ENCODE measurements at regions not wholly inside any gene's neighbourhood (a gene's known extent, or its start where the extent isn't known, plus 50 kb on each side); places are given as distances from the start of the nearest gene placed in this dataset.
"Not testable (repeated sequence)": the region's sequence is repeated elsewhere in the genome, so short reads cannot be mapped to it uniquely, and the experiment has no call there.

DNA sequence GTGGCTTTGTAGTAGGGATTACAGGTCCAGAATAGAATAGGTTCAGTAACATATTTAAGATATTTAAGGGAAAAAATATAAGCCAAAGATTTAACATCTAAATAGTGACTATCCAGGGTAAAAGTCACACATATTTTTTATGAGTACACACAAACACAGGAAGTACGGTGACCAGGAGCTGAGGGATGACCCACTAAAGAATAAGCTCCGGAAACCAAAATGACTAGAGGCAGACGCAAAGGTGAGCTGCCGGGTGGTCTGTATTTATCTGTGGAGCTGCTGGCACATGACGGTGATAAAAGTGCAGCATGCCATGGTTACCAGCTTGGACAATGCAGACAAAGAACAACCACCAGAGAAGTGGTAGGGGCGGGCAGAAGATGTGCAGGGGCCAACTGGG lies 73.9 kb upstream of the FBXO28 start:
- H3K4ac ChIP-seq (ENCODE audit: low read length); H4K91ac ChIP-seq (ENCODE audit: low read depth, low read length, poor library complexity); H2BK12ac ChIP-seq (ENCODE audit: low read length); H3K27me3 ChIP-seq (ENCODE audit: control insufficient read depth in 3 of 3, insufficient read depth in 3 of 3, low read depth in 1 of 3, low read length in 3 of 3); H2AFZ ChIP-seq (ENCODE audit: low read length); H3K79me1 ChIP-seq (ENCODE audit: low read depth, low read length); H3K27ac ChIP-seq (replicated peaks; ENCODE audit: low read length); H4K8ac ChIP-seq (ENCODE audit: low read depth, low read length); DNase-seq (ENCODE audit: low spot score); H3K14ac ChIP-seq (ENCODE audit: low read length); H2BK15ac ChIP-seq (ENCODE audit: low read length); H3K36me3 ChIP-seq (replicated peaks in 1 of 2; ENCODE audit: control insufficient read depth in 2 of 2, insufficient read depth in 2 of 2, low read length in 2 of 2); H3K18ac ChIP-seq (ENCODE audit: low read length); H2BK5ac ChIP-seq (ENCODE audit: low read length); H3K4me3 ChIP-seq (ENCODE audit: low read length in 2 of 2); H3K23ac ChIP-seq (ENCODE audit: low read depth, low read length, poor library complexity); H3K9ac ChIP-seq (ENCODE audit: low read depth, low read length, poor library complexity); H3K4me1 ChIP-seq (ENCODE audit: control insufficient read depth in 2 of 2, insufficient read depth in 1 of 2, low read depth in 1 of 2, low read length in 2 of 2); H3K9me3 ChIP-seq (replicated peaks in 1 of 2; ENCODE audit: control insufficient read depth in 2 of 2, insufficient read depth in 1 of 2, low read depth in 1 of 2, low read length in 2 of 2); H2AK5ac ChIP-seq (ENCODE audit: low read depth, low read length); H2BK120ac ChIP-seq (ENCODE audit: low read depth, low read length); H3K4me2 ChIP-seq (ENCODE audit: insufficient read depth, low read length, poor library complexity, severe bottlenecking): not testable (repeated sequence)
- WGBS, 2 donors (ENCODE audit: extremely low coverage in 2 of 2, insufficient read length in 2 of 2, insufficient replicate concordance in 1 of 2): no CpG with 5 or more reads among the region's 6 CpGs

DNA sequence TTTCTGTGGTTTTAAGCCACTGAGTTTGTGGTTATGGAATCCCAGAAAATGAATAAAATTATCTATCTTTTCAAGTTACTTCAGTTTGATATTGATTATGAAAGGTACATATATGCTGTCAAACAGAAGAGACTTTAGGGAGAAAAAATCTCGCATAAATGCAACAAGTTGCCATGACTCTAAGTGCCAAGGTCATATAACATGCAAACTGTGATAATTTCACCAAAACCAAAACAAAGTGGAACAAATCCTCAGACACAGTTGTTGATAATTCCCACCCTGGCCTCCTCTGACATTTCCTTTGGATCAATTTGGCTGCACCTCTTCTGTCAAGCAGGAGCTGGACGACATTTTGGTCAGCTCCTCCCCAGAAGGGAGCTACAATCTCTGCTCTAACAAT lies 75.1 kb upstream of the FBXO28 start:
- not testable (repeated sequence) for H2BK120ac ChIP-seq (ENCODE audit: low read depth, low read length); H2AK5ac ChIP-seq (ENCODE audit: low read depth, low read length); H2AFZ ChIP-seq (ENCODE audit: low read length); H2BK15ac ChIP-seq (ENCODE audit: low read length); H4K8ac ChIP-seq (ENCODE audit: low read depth, low read length); H3K27me3 ChIP-seq (ENCODE audit: control insufficient read depth in 3 of 3, insufficient read depth in 3 of 3, low read depth in 1 of 3, low read length in 3 of 3); H3K27ac ChIP-seq (replicated peaks; ENCODE audit: low read length); H3K9me3 ChIP-seq (replicated peaks in 1 of 2; ENCODE audit: control insufficient read depth in 2 of 2, insufficient read depth in 1 of 2, low read depth in 1 of 2, low read length in 2 of 2); H2BK12ac ChIP-seq (ENCODE audit: low read length); DNase-seq (ENCODE audit: low spot score); H3K14ac ChIP-seq (ENCODE audit: low read length); H3K36me3 ChIP-seq (replicated peaks in 1 of 2; ENCODE audit: control insufficient read depth in 2 of 2, insufficient read depth in 2 of 2, low read length in 2 of 2); H3K9ac ChIP-seq (ENCODE audit: low read depth, low read length, poor library complexity); H4K91ac ChIP-seq (ENCODE audit: low read depth, low read length, poor library complexity); H3K4me1 ChIP-seq (ENCODE audit: control insufficient read depth in 2 of 2, insufficient read depth in 1 of 2, low read depth in 1 of 2, low read length in 2 of 2); H2BK5ac ChIP-seq (ENCODE audit: low read length); H3K4me2 ChIP-seq (ENCODE audit: insufficient read depth, low read length, poor library complexity, severe bottlenecking); H3K4me3 ChIP-seq (ENCODE audit: low read length in 2 of 2); H3K18ac ChIP-seq (ENCODE audit: low read length); H3K23ac ChIP-seq (ENCODE audit: low read depth, low read length, poor library complexity); H3K79me1 ChIP-seq (ENCODE audit: low read depth, low read length); H3K4ac ChIP-seq (ENCODE audit: low read length)
- WGBS, 2 donors (ENCODE audit: extremely low coverage in 2 of 2, insufficient read length in 2 of 2, insufficient replicate concordance in 1 of 2): no CpG with 5 or more reads among the region's 2 CpGs

DNA sequence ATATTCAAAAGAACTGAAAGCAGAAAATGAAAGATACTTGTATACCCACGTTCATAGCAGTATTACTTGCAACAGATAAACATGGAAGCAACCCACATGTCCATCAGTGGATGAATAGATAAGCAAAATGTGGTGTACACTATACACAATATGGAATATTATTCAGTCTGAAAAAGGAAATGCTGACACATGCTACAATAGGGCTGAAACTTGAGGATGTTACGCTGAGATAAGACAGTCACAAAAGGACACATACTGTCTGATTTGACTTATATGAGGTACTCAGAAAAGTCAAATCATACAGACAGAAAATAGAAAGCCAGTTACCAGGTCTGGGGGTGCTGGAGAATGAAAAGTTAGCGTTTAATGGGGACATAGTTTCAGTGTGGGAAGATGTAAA lies 76.5 kb upstream of the FBXO28 start:
- not testable (repeated sequence) for H3K14ac ChIP-seq (ENCODE audit: low read length); H2BK12ac ChIP-seq (ENCODE audit: low read length); H4K8ac ChIP-seq (ENCODE audit: low read depth, low read length); H2BK15ac ChIP-seq (ENCODE audit: low read length); H2AFZ ChIP-seq (ENCODE audit: low read length); H3K4ac ChIP-seq (ENCODE audit: low read length); H3K9ac ChIP-seq (ENCODE audit: low read depth, low read length, poor library complexity); H3K4me2 ChIP-seq (ENCODE audit: insufficient read depth, low read length, poor library complexity, severe bottlenecking); H3K27me3 ChIP-seq (ENCODE audit: control insufficient read depth in 3 of 3, insufficient read depth in 3 of 3, low read depth in 1 of 3, low read length in 3 of 3); H3K18ac ChIP-seq (ENCODE audit: low read length); H2BK120ac ChIP-seq (ENCODE audit: low read depth, low read length); H3K79me1 ChIP-seq (ENCODE audit: low read depth, low read length); H3K4me3 ChIP-seq (ENCODE audit: low read length in 2 of 2); H3K27ac ChIP-seq (replicated peaks; ENCODE audit: low read length); DNase-seq (ENCODE audit: low spot score); H4K91ac ChIP-seq (ENCODE audit: low read depth, low read length, poor library complexity); H2AK5ac ChIP-seq (ENCODE audit: low read depth, low read length); H2BK5ac ChIP-seq (ENCODE audit: low read length); H3K9me3 ChIP-seq (replicated peaks in 1 of 2; ENCODE audit: control insufficient read depth in 2 of 2, insufficient read depth in 1 of 2, low read depth in 1 of 2, low read length in 2 of 2); H3K23ac ChIP-seq (ENCODE audit: low read depth, low read length, poor library complexity); H3K36me3 ChIP-seq (replicated peaks in 1 of 2; ENCODE audit: control insufficient read depth in 2 of 2, insufficient read depth in 2 of 2, low read length in 2 of 2); H3K4me1 ChIP-seq (ENCODE audit: control insufficient read depth in 2 of 2, insufficient read depth in 1 of 2, low read depth in 1 of 2, low read length in 2 of 2)
- WGBS, 2 donors (ENCODE audit: extremely low coverage in 2 of 2, insufficient read length in 2 of 2, insufficient replicate concordance in 1 of 2): no CpG with 5 or more reads among the region's 3 CpGs

DNA sequence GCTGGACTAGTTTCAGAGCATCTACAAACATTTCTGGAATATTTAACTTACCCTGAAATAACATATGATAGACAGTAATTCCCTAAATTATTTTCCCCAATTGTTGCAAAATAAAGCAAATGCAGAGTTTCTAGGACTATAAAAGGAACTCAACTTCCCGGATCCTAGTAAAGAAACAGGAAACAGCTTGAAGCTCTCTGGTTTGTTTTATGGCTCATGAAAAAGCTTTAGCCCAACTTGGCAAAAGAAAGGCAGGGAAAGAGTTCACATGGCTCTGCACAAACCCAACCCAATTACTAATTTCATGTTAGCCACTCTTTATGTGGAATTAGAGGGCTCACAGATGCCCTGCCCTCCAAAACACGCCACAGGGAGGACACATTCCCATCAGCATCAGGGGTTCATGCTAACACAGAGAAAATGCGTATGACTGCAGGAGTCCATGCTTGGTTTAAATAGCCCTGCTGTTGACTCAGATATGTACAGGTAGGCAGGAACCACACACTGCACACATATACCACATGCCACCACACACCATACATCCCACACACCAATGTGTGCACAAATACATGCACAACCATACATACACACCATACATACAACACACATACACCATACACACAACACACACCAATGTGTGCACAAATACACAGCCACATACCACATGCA lies 81.2 kb upstream of the FBXO28 start:
- not testable (repeated sequence) for H4K91ac ChIP-seq (ENCODE audit: low read depth, low read length, poor library complexity); H3K18ac ChIP-seq (ENCODE audit: low read length); H3K27ac ChIP-seq (replicated peaks; ENCODE audit: low read length); H3K9me3 ChIP-seq (replicated peaks in 1 of 2; ENCODE audit: control insufficient read depth in 2 of 2, insufficient read depth in 1 of 2, low read depth in 1 of 2, low read length in 2 of 2); H3K4me3 ChIP-seq (ENCODE audit: low read length in 2 of 2); DNase-seq (ENCODE audit: low spot score); H3K36me3 ChIP-seq (replicated peaks in 1 of 2; ENCODE audit: control insufficient read depth in 2 of 2, insufficient read depth in 2 of 2, low read length in 2 of 2); H2BK5ac ChIP-seq (ENCODE audit: low read length); H2BK15ac ChIP-seq (ENCODE audit: low read length); H4K8ac ChIP-seq (ENCODE audit: low read depth, low read length); H3K79me1 ChIP-seq (ENCODE audit: low read depth, low read length); H3K9ac ChIP-seq (ENCODE audit: low read depth, low read length, poor library complexity); H2AFZ ChIP-seq (ENCODE audit: low read length); H3K4ac ChIP-seq (ENCODE audit: low read length); H3K27me3 ChIP-seq (ENCODE audit: control insufficient read depth in 3 of 3, insufficient read depth in 3 of 3, low read depth in 1 of 3, low read length in 3 of 3); H3K4me1 ChIP-seq (ENCODE audit: control insufficient read depth in 2 of 2, insufficient read depth in 1 of 2, low read depth in 1 of 2, low read length in 2 of 2); H3K4me2 ChIP-seq (ENCODE audit: insufficient read depth, low read length, poor library complexity, severe bottlenecking); H2BK12ac ChIP-seq (ENCODE audit: low read length); H3K23ac ChIP-seq (ENCODE audit: low read depth, low read length, poor library complexity); H2BK120ac ChIP-seq (ENCODE audit: low read depth, low read length); H3K14ac ChIP-seq (ENCODE audit: low read length); H2AK5ac ChIP-seq (ENCODE audit: low read depth, low read length)
- whole genome bisulfite sequencing, 2 donors (ENCODE audit: extremely low coverage in 2 of 2, insufficient read length in 2 of 2, insufficient replicate concordance in 1 of 2): no CpG with 5 or more reads among the region's 3 CpGs

Measured in neuronal stem cell (in vitro differentiated cells).